ENCODE measurements at regions not wholly inside any gene's neighbourhood (a gene's known extent, or its start where the extent isn't known, plus 50 kb on each side); places are given as distances from the start of the nearest gene placed in this dataset.

DNA sequence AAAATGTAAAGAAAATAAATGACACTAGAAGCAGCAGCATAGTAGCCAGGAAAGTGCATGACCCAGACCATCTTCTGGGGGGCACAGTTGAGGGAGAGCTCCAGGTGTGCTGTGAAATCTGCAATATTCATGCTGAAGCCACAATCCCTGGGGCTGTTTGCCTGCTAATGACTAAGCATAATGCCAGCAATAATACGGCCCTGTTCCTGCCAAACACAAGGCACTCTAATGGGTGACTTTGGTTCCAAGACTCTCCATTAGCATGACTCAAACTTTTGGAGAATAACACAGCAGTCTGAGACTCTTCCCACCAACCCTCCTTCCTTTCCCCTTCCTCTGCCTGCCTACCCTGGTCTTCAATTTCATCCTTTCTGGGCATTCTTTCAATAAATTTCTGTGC is 77.9 kb upstream of the DOCK10 start:
- TF ChIP-seq, protein P1, sequence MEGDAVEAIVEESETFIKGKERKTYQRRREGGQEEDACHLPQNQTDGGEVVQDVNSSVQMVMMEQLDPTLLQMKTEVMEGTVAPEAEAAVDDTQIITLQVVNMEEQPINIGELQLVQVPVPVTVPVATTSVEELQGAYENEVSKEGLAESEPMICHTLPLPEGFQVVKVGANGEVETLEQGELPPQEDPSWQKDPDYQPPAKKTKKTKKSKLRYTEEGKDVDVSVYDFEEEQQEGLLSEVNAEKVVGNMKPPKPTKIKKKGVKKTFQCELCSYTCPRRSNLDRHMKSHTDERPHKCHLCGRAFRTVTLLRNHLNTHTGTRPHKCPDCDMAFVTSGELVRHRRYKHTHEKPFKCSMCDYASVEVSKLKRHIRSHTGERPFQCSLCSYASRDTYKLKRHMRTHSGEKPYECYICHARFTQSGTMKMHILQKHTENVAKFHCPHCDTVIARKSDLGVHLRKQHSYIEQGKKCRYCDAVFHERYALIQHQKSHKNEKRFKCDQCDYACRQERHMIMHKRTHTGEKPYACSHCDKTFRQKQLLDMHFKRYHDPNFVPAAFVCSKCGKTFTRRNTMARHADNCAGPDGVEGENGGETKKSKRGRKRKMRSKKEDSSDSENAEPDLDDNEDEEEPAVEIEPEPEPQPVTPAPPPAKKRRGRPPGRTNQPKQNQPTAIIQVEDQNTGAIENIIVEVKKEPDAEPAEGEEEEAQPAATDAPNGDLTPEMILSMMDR (conservative IDR thresholded peaks at IDR 0.05), result no peak
- no peak for TF ChIP-seq EZH2 (IDR thresholded peaks at IDR 0.05; ENCODE audit: low read depth)
